GM23248 (cell line): ENCODE measurements at regions not wholly inside any gene's neighbourhood (a gene's known extent, or its start where the extent isn't known, plus 50 kb on each side); places are given as distances from the start of the nearest gene placed in this dataset.

Experiments
- DNase-seq: peaks from one replicate; pipeline ENCODE4 v3.0.0-alpha.2; 2015
- H2AFZ ChIP-seq: fragments of 200-600 bp; sonication (generic); 2 replicates; pipeline ENCODE4 v1.6.1; 2016; ENCODE audit warnings: antibody characterized with exemption
- H3F3A ChIP-seq: fragments of 200-600 bp; sonication (generic); 2 replicates; pipeline ENCODE4 v1.6.1; 2016; ENCODE audit warnings: mild to moderate bottlenecking, antibody characterized with exemption, mixed run types; ENCODE audit not compliant: insufficient read depth
- H3K27ac ChIP-seq: fragments of 200-600 bp; sonication (generic); 2 replicates; pipeline ENCODE4 v1.5.1; 2016; ENCODE audit warnings: mild to moderate bottlenecking
- H3K27me3 ChIP-seq: fragments of 200-600 bp; sonication (generic); replicated peaks from 2 replicates; pipeline ENCODE4 v1.6.1; 2016; ENCODE audit warnings: mild to moderate bottlenecking; ENCODE audit not compliant: insufficient read depth
- H3K36me3 ChIP-seq: fragments of 200-600 bp; sonication (generic); 2 replicates; pipeline ENCODE4 v1.6.1; 2016; ENCODE audit warnings: low read depth, mild to moderate bottlenecking
- H3K4me1 ChIP-seq: fragments of 200-600 bp; sonication (generic); 2 replicates; pipeline ENCODE4 v1.6.1; 2016; ENCODE audit warnings: mild to moderate bottlenecking; ENCODE audit not compliant: insufficient read depth
- H3K4me2 ChIP-seq: fragments of 200-600 bp; sonication (generic); one replicate; pipeline ENCODE4 v1.6.1; 2016; ENCODE audit warnings: mild to moderate bottlenecking; ENCODE audit not compliant: unreplicated experiment
- H3K4me3 ChIP-seq: fragments of 200-600 bp; sonication (generic); 2 replicates; pipeline ENCODE4 v1.5.1; 2016; ENCODE audit warnings: mild to moderate bottlenecking
- H3K79me2 ChIP-seq: fragments of 200-600 bp; sonication (generic); 2 replicates; pipeline ENCODE4 v1.6.1; 2016; ENCODE audit warnings: mild to moderate bottlenecking; ENCODE audit not compliant: insufficient read depth
- H3K9ac ChIP-seq: fragments of 200-600 bp; sonication (generic); 2 replicates; pipeline ENCODE4 v1.6.1; 2016; ENCODE audit warnings: mild to moderate bottlenecking
- H3K9me2 ChIP-seq: fragments of 200-600 bp; sonication (generic); 2 replicates; pipeline ENCODE4 v1.6.1; 2016; ENCODE audit warnings: mixed run types, mild to moderate bottlenecking, moderate library complexity; ENCODE audit not compliant: insufficient read depth
- H3K9me3 ChIP-seq: fragments of 200-600 bp; sonication (generic); one replicate; pipeline ENCODE4 v1.6.1; 2017; ENCODE audit warnings: low read depth
- H4K20me1 ChIP-seq: fragments of 200-600 bp; sonication (generic); 2 replicates; pipeline ENCODE4 v1.6.0; 2016; ENCODE audit not compliant: insufficient read depth
- EZH2 ChIP-seq: fragments of 200-600 bp; sonication (generic); IDR thresholded peaks from 2 replicates; pipeline ENCODE4 v1.6.1; 2018; ENCODE audit warnings: antibody characterized with exemption, mild to moderate bottlenecking; ENCODE audit not compliant: insufficient read depth, poor library complexity, severe bottlenecking
- EZH2phosphoT487 ChIP-seq: fragments of 200-600 bp; sonication (generic); IDR thresholded peaks from 2 replicates; pipeline ENCODE4 v1.6.1; 2018; ENCODE audit warnings: antibody characterized with exemption, moderate library complexity, mild to moderate bottlenecking, low read depth; ENCODE audit not compliant: insufficient read depth
- WGBS, 2 experiments: methylation state at CpG; one replicate each; pipeline ENCODE4 v1.1.6; 2015 to 2017; ENCODE audit warnings: low lambda C conversion rate in 2 of 2, low coverage in 1 of 2; ENCODE audit errors: missing lambda C conversion rate in 2 of 2; 5-methylcytosine and 5-hydroxymethylcytosine counted together
- in situ Hi-C: fragments of 300-500 bp; cut with MboI; formaldehyde crosslinking; loops from 2 replicates; pipeline ENCODE4 v1.15.0; 2020

DNA sequence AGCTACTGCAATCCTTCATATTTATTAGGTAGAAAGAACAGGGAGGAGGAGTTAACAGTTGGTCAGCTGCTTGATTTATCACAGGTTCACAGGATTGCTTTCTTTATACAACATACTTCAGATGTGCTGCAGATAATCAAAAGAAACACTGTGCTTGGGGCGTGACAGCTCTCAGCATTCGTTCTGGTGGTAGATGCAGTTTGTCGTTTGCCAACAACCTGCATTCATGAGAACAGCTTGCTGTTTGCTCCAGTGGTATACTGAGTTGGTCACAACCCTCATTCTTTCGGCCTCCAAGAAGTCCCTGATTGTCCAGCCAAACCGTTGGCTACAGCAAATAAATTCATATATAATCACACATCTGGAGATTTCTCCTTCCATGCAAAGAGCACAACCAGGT is 120.5 kb downstream of the ZNF280B start:
- H4K20me1 ChIP-seq = no peaks in the 10 kb centered on the region
- no peak overlapping the region for H3K4me3 ChIP-seq
- WGBS, 2 experiments = 11 to 14% methylated on average over 5 of the region's 5 CpGs
- DNase-seq = no peak
- no peaks in the 10 kb centered on the region for H3K36me3 ChIP-seq
- no peaks in the 10 kb centered on the region for H3K9me2 ChIP-seq
- H3F3A ChIP-seq = no peaks in the 10 kb centered on the region
- no peak overlapping the region for H3K27ac ChIP-seq
- no peaks in the 10 kb centered on the region for H3K79me2 ChIP-seq
- H3K9ac ChIP-seq = no peak overlapping the region
- TF ChIP-seq EZH2phosphoT487 = no peak
- no peak for TF ChIP-seq EZH2
- peaks cover 19% of the 10 kb centered on the region; the same call in 1 of the 2 replicates for H3K27me3 ChIP-seq
- no peaks in the 10 kb centered on the region for H3K4me1 ChIP-seq
- no peak overlapping the region for H2AFZ ChIP-seq
- in situ Hi-C loops = no loop called here
- H3K4me2 ChIP-seq = no peak overlapping the region
- H3K9me3 ChIP-seq = no peaks in the 10 kb centered on the region

DNA sequence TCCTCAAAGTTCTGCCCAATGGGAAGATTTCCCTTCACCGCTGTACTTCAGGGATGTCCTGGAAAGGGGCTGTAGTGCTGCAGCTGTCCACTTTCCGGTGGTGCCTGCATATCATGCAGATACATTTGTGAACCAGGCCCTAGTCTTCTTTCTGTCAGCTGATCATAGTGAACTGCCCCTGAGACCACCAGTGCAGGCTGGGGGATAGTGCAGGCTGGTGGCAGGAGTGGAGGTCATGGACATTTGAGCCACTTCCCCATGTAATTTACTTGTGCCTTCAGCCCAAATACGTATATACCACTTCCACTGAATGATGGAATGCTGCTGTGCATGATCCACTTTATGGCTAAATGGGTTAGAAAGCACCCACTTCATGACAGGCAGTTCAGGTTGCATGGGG is 120.0 kb downstream of the ZNF280B start:
- WGBS, 2 experiments = 38 to 41% methylated on average over 3 of the region's 3 CpGs
- no peaks in the 10 kb centered on the region for H3K4me1 ChIP-seq
- H4K20me1 ChIP-seq = no peaks in the 10 kb centered on the region
- no peaks in the 10 kb centered on the region for H3K9me2 ChIP-seq
- H3K4me2 ChIP-seq = no peak overlapping the region
- in situ Hi-C loops = no loop called here
- H3K36me3 ChIP-seq = no peaks in the 10 kb centered on the region
- H3K4me3 ChIP-seq = no peak overlapping the region
- DNase-seq = no peak
- H3K79me2 ChIP-seq = no peaks in the 10 kb centered on the region
- H3K27me3 ChIP-seq = peaks cover 23% of the 10 kb centered on the region; the same call in 1 of the 2 replicates
- no peak overlapping the region for H2AFZ ChIP-seq
- H3K9ac ChIP-seq = no peak overlapping the region
- TF ChIP-seq EZH2phosphoT487 (no peak), EZH2 (no peak)
- no peaks in the 10 kb centered on the region for H3F3A ChIP-seq
- no peaks in the 10 kb centered on the region for H3K9me3 ChIP-seq
- H3K27ac ChIP-seq = no peak overlapping the region

- Histone ChIP-seq H3K27ac (no peak overlapping the region), H4K20me1 (no peaks in the 10 kb centered on the region), H3F3A (no peaks in the 10 kb centered on the region), H2AFZ (no peak overlapping the region), H3K9me3 (no peaks in the 10 kb centered on the region), H3K79me2 (no peaks in the 10 kb centered on the region), H3K4me1 (no peaks in the 10 kb centered on the region), H3K4me3 (no peak overlapping the region), H3K9ac (no peak overlapping the region), H3K27me3 (peaks cover 20% of the 10 kb centered on the region; the same call in 1 of the 2 replicates), H3K4me2 (no peak overlapping the region), H3K36me3 (no peaks in the 10 kb centered on the region), H3K9me2 (no peaks in the 10 kb centered on the region)
- WGBS, 2 experiments = 74% methylated on average over 5 of the region's 5 CpGs
- no peak for DNase-seq
- TF ChIP-seq EZH2 = no peak
- in situ Hi-C loops = no loop called here
Measured at GRCh38 chr22:22389467-22389866, 119.1 kb downstream of the ZNF280B start.

- Histone ChIP-seq H3K4me1 (no peaks in the 10 kb centered on the region), H3K9ac (no peak overlapping the region), H4K20me1 (no peaks in the 10 kb centered on the region), H3K27ac (no peak overlapping the region), H2AFZ (no peak overlapping the region), H3F3A (no peaks in the 10 kb centered on the region), H3K4me2 (no peak overlapping the region), H3K27me3 (0 out of 2 replicates have a peak, but pooled peaks cover 16% of the 10 kb centered on the region), H3K9me2 (no peaks in the 10 kb centered on the region), H3K79me2 (no peaks in the 10 kb centered on the region), H3K9me3 (no peaks in the 10 kb centered on the region), H3K36me3 (no peaks in the 10 kb centered on the region), H3K4me3 (no peak overlapping the region)
- in situ Hi-C loops = no loop called here
- DNase-seq = no peak
- TF ChIP-seq EZH2phosphoT487 (no peak), EZH2 (no peak)
- 48 to 58% methylated on average over 4 of the region's 4 CpGs for whole genome bisulfite sequencing, 2 experiments
Measured at GRCh38 chr22:22390989-22391388, 117.6 kb downstream of the ZNF280B start.

DNA sequence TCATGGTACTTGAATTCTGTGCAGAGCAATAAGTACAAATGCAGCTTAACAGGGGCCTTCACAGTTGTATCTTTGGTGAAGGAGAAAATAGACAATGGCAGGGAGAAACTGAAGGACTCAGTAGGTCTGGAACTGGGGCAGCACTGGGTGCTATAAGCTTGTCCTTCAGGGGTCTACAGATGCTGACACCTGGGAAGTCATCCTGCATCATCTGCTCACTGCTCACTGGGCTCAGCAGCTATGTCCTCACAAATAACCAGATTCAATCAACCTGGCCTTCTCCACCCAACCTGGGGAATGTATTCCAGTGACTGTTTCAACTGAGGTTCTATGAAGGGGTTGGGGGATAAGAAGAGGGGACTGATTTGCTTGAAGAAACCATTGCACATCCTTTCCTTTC is 117.0 kb downstream of the ZNF280B start:
- no peak for TF ChIP-seq EZH2
- no peak for TF ChIP-seq EZH2phosphoT487
- Histone ChIP-seq H3K9ac (no peak overlapping the region), H3K36me3 (no peaks in the 10 kb centered on the region), H3K79me2 (no peaks in the 10 kb centered on the region), H3F3A (no peaks in the 10 kb centered on the region), H3K4me1 (no peaks in the 10 kb centered on the region), H2AFZ (no peak overlapping the region), H3K9me2 (no peaks in the 10 kb centered on the region), H4K20me1 (no peaks in the 10 kb centered on the region), H3K4me3 (no peak overlapping the region), H3K27ac (no peak overlapping the region), H3K9me3 (no peaks in the 10 kb centered on the region), H3K27me3 (0 out of 2 replicates have a peak, but pooled peaks cover 16% of the 10 kb centered on the region), H3K4me2 (no peak overlapping the region)
- no peak for DNase-seq
- in situ Hi-C loops = no loop called here
